GM21619 (cell line): ENCODE measurements at regions not wholly inside any gene's neighbourhood (a gene's known extent, or its start where the extent isn't known, plus 50 kb on each side); places are given as distances from the start of the nearest gene placed in this dataset.
"Not testable (repeated sequence)": the region's sequence is repeated elsewhere in the genome, so short reads cannot be mapped to it uniquely, and the experiment has no call there.

ENCODE experiments used
- ATAC-seq: cut with Tn5 transposase; IDR thresholded peaks from one replicate; pipeline ENCODE4 v1.9.1; 2021; ENCODE audit not compliant: unreplicated experiment

DNA sequence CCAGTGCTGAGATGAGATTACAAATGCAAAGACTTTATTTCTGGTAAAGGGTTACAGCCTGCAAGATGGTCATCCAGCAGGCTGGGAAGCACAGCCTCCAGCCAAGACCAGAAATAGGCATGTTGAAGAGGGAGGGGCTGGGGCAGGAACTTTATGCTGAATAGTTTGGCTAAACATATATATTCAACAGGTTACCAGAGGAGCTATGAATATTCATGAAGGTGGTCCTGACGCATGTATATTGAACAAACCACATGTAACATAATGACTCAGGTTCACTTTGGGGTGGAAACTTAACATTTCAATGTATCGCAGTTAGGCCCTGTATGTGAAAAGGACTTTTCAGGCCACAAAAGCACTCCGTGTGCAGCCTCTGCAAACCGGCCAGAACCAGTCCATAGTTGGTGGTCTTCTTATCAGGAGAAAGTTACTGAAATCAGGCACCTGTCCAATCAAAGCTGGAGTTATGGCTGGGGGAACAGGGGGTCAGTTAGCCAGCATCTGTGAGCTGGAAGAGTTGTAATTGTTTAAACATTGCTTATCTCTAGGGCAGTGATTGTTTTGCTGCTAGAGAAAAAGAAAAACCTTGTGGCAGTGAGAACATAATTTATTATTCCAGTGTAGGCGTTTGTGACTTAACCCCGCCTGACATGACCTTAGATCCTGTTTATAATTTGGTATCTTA lies 372.9 kb upstream of the AUTS2 start:
- no peak for ATAC-seq

DNA sequence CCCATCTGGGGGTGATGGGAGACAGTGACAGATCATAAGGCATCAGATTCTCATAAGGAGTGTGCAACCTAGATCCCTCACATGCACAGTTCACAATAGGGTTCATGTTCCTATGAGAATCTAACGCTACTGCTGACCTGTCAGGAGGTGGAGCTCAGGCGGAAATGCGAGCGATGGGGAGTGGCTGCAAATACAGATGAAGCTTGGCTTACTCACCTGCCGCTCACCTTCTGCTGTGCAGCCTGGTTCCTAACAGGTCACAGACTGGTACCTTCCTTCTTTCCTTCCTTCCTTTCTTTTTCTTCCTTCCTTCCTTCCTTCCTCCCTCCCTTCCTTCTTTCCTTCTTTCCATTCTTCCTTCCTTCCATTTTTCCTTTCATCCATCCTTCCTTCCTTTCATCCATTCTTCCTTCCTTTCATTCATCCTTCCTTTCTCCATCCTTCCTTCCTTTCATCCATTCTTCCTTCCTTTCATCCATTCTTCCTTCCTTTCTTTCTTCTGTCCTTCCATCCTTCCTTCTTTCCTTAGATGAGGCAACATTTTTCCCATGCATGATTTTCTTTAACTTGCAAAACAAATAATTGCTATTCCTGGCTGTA lies 370.0 kb upstream of the AUTS2 start:
- no peak for ATAC-seq

GRCh38 chr7:69232445-69233376 lies 365.6 kb upstream of the AUTS2 start:
- no peak for ATAC-seq

DNA sequence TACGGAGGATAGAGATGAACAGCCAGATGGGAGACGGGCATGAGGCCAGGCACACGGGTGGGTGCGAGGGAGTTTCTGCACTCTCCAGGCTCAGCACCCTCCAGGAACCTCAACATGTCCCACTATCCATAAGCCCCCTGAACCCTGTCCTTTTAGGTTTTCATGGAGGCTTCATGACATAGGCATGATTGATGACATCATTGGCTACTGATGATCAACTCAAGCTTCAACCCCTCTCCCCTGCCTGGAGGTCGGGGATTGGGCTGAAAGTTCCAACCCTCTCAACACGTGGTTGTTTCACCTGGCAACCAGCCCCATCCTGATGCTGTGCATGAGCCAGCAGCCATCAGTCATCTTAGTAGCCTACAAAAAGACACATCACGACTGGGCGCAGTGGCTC lies 360.7 kb upstream of the AUTS2 start:
- no peak for ATAC-seq

DNA sequence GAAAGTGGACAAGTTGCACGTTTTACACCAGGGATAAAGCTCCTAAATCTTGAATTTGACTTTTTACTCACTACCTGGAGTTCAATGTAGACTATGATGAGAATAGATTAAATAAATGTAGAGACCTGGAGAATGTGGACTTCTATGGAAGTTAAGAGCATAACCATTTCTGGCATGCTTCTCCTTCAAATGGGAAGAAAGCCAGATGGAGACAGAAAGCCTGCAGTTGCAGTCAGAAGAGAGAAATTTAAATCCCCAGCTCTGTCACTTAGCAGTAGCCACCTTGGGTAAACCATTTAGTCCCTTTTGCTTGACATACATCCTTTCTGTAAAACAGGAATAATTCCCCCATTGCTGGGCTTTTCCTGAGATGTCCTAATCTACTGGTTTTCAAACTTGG lies 355.3 kb upstream of the AUTS2 start:
- ATAC-seq = no peak

GRCh38 chr7:69244701-69245100 lies 353.6 kb upstream of the AUTS2 start:
- no peak for ATAC-seq

GRCh38 chr7:69245646-69246045 lies 352.6 kb upstream of the AUTS2 start:
- ATAC-seq = no peak

- ATAC-seq = no peak
These were observed 351.5 kb upstream of the AUTS2 start for GRCh38 chr7:69246758-69247157.

GRCh38 chr7:69248382-69248828 lies 349.9 kb upstream of the AUTS2 start:
- ATAC-seq = not testable (repeated sequence)

DNA sequence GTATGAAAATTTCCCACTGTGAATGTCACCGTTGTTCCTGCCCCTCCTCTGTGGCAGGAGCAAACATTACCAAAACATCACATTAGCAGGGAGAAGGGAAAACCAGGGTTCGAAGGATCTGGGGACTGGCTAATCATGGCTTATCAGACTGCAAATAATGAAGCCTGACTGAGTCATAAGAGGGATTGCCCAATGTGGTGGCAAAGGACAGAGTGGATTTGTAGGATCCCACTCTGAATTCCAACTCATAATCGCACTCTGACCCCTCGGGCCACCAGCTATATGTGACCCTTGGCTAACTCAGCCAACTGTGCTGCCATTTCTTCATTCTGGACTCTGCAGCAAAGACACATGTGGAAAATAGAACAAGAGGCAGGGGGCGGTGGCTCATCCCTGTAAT lies 347.3 kb upstream of the AUTS2 start:
- no peak for ATAC-seq

GRCh38 chr7:69254643-69255042 lies 343.6 kb upstream of the AUTS2 start:
- ATAC-seq = no peak

DNA sequence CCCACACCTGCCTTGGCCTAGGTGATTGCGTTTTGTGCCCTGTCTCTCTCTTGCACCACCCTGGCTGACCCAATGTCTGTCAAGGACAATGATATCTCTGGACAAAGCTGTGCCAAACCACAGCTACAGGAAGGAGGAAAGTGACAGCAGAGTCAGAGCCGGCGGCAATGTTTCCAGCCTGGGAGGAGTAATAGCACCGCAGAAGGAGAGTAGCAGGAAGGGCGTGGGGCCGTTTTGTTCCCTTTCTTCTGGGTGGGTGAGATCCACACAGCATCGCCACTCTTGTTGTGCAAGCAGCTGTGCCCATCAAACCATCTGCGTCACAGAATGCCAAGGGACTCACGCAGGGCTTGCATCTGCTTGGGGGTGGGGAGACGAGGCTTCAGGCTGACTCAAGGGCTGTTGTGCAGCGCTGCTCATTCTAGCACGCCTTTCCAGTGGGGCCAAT lies 341.6 kb upstream of the AUTS2 start:
- no peak for ATAC-seq

DNA sequence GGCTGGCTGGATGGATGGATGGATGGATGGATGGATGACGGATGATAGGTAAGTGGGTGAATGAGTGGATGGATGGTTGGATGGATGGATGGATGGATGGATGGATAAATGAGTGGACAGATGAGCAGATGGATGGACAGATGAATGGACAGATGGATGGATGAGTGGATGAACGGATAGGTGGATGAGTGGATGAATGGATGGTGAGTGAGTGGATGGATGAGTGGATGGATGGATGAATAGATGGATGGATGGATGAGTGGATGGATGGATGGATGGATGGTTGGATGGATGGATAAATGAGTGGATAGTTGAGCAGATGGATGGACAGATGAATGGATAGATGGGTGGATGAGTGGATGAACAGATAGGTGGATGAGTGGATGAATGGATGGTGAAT lies 340.7 kb upstream of the AUTS2 start:
- ATAC-seq = no peak

DNA sequence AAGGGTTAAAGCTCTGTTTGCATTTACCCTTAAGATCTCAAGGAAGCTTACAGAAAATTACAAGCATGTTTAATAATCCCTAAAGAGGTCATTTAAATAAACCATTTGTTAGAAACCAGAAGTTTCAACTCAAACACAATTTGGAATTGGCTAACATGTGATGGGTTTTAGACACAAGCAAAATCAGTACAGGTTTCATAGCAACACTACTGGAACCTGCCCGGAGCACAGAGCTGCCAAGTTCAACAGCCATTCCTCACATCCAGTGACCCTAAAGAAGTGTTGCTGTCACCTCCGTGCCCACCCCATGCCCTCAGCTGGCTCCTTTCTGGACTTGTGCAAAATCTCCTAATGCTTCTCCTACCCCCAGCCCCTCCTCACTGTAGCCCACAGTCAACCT lies 338.8 kb upstream of the AUTS2 start:
- ATAC-seq = no peak

- ATAC-seq = no peak
These were observed 338.3 kb upstream of the AUTS2 start for GRCh38 chr7:69260023-69260422.

DNA sequence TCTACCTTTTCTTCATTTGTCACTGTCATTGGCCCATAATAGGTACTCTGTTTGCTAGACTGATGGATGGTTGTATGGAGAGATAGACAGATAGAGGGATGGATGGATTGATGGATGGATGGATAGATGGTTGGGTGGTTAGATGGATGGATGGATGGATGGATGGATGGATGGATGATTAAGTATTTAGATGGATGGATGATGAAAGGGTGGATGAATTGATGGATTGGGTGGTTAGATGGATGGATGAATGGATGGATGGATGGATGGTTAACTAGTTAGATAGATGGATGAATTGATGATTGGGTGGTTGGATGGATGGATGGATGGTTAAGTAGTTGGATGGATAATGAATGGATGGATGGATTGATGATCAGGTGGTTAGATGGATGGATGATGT lies 334.7 kb upstream of the AUTS2 start:
- ATAC-seq = no peak

- ATAC-seq = no peak
These were observed 328.5 kb upstream of the AUTS2 start for GRCh38 chr7:69269806-69270205.

DNA sequence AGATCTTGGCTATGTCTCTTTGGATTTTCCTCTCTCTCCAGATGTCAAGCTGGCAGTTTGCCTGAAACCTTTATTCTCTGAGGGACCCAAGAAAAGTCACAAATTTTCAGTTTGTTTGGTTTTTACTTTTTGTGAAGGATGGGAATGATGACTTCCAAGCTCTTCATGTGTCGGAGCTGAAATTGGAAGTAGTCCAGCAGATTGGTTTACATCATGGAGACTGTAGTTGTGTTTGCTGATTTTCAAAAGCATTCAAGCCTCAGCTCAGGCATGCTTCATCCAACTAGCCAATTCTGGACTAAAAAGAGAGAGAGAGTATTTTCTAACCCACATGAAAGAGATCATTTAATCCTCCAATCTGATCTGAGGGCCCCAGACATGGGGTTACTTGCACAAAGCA lies 326.2 kb upstream of the AUTS2 start:
- no peak for ATAC-seq

DNA sequence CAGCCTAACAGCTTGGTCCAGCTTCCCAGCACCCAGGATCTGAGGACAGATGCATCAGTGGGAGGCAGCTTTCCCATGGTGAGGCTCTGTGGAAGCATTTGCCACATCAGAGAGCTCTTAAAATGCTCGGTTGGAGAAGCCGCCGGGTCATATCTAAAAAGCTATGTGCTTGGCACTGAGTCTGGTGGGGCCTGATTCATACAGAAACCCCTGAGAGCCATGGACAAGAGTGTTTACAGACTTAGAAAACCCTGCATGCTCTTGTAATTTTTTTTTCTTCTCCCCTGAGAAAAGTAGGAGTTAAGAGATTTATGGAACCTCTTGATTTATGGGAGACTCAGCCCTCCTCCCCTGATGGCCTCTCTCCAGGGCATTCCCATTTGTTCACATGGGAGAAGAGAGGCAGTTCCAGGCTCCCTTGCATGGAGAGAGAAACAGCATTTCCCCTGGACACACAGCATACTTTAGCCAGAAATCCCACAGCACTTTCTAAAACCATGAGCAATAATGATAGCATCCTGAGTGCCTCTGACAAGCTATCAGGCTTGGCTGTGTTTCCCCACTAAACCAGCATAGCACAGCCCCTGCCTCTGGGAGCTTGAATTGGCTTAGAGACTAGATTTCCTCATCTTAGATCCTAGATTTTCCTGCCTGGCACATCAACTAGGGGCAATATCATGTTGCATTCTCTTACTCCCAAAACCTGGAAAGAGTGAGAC lies 322.1 kb upstream of the AUTS2 start:
- ATAC-seq = no peak

DNA sequence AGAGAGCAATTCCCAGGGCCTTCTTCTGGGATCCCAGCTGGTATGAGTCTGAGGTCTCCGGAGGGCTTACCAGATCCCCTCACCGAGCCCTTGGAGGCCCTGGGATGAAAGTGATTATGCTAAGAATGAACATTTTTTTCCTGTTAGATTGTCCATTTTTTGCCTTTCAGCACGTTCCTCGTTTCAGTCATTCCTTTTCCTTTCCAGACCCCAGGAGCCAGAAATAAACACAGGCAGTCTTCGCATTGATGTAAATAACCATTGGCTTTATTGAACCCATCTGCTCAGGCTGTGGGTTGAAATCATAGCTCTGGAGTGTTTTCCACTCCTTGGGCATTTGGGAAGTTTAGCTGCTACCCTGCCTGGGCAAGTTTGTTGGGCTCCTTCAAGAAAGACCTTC lies 320.9 kb upstream of the AUTS2 start:
- no peak for ATAC-seq

DNA sequence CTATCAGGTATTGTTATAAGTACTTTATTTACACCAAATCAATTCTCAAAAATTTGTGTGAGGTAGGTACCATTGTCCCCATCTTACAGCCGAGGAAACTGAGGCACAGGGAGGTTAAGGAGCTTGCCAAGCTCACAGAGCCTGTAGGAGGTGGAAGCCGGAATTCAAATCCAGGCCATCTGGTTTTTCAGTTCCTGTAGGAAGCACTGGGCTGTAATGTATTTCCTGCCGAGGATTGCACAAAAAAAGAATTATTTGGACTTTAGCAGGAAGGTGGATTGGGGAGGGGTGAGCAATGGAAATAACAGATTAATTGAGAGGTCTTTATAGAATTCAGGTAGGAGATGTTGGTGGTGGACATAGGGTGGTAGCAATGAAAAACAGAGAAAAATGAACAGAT lies 315.3 kb upstream of the AUTS2 start:
- no peak for ATAC-seq
